Erythroblast (primary cell): ENCODE measurements at regions not wholly inside any gene's neighbourhood (a gene's known extent, or its start where the extent isn't known, plus 50 kb on each side); places are given as distances from the start of the nearest gene placed in this dataset.

Experiments used
- DNase-seq, 2 experiments: peaks; one replicate each; lab custom pipeline; 2025; lab: John Stamatoyannopoulos, UW
- GATA1 ChIP-seq: IDR thresholded peaks from 2 replicates; pipeline ENCODE4 v1.6.1; 2011; ENCODE audit warnings: low read depth, mild to moderate bottlenecking, control low read depth, low read length, moderate library complexity
- POLR2A ChIP-seq: IDR thresholded peaks from 2 replicates; pipeline ENCODE4 v1.6.1; 2011; ENCODE audit warnings: mild to moderate bottlenecking, low read length

GRCh38 chr12:46884362-46884761, 58.6 kb upstream of the SLC38A4 start:
- TF ChIP-seq POLR2A (no peak), GATA1 (no peak)
- DNase-seq: no peak

DNA sequence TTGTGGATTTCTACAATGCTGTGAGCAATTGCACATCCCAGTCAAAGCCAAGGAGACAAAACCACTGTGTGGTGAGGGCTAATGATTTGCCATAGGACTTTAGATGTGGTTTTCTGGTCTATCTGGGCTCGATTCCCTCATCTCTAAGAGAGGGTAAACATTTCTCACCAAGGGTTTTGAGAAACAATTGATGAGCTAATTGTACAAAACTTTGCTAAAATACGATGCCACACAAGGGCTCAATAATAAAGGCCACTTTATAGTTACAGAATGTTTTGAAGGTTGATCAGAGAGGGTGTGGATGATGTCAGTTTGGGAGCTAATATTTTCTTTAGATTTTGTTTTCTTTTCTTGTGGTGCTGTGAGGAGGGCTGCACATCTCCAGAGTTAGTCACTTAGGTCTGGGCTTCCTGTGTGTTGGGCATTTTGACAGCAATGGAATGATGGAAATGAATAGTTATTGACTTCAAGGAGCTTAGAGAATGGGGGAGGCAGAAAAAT, 60.8 kb upstream of the SLC38A4 start:
- no peak for DNase-seq
- no peak for TF ChIP-seq POLR2A

- DNase-seq: no peak
Observed at GRCh38 chr12:46887870-46888269, 62.1 kb upstream of the SLC38A4 start.

DNA sequence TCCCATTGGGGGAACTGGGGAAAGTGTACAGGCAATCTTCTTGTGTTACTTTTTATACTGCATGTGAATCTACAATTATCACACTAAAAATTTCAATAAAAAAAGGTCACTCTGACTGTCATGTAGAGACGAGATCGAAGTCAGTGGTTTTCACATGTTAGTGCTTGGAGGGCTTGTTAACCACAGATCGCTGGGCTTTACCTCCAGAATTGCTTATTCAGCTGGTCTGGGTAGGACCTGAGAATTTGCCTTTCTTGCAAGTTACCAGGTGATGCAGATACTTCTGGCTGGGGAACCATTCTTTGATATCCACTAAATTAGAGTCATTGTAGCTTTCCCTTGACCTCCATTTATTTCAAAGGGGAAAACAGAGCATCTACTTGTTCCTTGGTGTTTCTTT, 62.8 kb upstream of the SLC38A4 start:
- TF ChIP-seq POLR2A: no peak
- no peak for TF ChIP-seq GATA1
- no peak for DNase-seq

More at GRCh38 chr12:46887870-46888269, 62.1 kb upstream of the SLC38A4 start:
- TF ChIP-seq POLR2A (no peak), GATA1 (no peak)

DNA sequence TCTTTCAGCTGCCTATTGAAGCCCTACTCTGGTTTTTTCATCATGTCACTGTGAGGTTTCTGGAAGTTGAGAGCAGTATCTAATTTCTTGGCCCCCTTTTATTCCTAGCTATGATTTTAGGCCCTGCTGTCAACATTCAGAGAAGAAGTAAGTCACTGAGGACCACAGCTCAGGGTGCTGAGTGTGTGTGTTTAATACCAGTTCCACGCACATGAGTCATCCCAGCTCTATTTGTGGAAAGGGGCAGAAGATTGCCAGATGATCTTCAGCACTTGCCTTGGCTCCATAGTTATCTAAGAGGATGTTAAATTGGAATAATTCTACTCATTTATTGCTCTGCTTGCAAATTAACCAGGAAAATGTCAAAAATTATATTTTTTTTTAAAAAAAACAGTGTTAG, 65.5 kb upstream of the SLC38A4 start:
- no peak for DNase-seq
- TF ChIP-seq GATA1 (no peak), POLR2A (no peak)

DNA sequence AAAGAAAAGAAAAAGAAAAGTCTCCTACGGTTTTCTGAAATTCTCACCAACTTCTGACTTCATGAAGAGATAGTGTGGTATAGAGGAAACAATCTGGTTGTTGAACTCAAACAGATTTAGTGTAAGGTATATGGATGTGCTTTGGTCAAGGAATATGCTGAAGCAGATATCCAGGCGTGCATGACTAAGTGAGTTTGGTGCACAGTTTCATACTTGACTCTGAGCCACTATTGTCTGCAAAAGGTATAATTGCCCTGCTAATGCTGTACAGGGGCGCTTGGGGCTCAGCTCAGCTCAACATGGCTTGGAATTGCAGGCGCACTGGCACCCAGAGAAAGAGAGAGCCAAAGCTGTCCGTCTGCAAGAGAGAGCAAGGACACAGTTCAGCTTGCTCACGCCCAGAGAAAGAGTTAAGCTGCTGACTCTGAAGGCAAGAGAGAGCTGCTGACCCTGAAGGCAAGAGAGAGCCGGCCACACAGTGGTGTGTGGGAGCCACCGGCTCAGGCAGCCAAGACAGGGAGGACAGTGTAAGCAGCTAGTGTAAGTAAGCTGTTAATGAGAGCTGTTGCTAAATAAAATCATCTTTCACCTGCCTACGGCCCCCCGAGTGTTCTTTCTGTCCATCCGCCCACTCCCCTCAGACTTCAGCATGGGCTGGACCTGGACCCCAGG, 66.4 kb upstream of the SLC38A4 start:
- TF ChIP-seq POLR2A (no peak), GATA1 (no peak)
- DNase-seq: no peak

GRCh38 chr12:46892887-46893286, 67.1 kb upstream of the SLC38A4 start:
- TF ChIP-seq POLR2A (no peak), GATA1 (no peak)
- no peak for DNase-seq

DNA sequence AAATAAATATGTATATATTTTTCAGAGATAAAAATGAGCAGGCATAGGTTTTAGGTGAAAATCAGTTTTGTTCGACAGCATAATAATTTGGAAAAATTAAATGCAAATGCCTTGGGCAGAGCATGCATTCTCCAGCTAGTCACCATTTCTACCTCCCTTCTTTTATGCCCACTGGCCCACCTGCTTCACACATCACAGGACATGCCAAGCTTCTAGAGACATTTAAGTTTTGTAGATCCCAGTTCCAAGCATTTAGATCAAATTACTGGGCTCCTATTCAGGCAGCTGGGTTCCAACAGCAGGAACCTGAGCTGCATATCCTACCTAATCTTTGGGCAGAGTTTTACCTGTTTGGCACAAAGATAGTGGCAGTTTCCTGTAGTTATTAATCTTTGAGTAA, 67.6 kb upstream of the SLC38A4 start:
- no peak for TF ChIP-seq GATA1
- no peak for TF ChIP-seq POLR2A
- DNase-seq: no peak

DNA sequence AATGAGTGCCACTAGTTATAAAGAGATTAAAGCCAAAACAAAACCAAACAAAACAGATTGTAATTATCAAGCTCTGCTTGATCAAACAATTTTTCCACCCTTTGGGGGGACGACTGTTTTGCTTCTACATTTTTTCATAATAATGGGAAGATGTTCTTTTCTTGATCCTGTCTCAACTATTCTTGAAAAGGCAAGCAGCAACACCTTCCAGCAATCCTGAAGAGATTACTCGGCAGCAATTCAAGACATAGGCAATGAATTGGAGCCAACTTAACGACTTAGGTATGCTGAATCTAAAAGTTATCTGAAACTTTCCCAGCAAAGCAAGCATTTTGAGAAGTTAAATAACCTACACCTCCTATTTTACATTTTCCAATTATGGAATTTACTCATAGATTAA, 69.9 kb upstream of the SLC38A4 start:
- DNase-seq: no peak

GRCh38 chr12:46896680-46897079, 70.9 kb upstream of the SLC38A4 start:
- no peak for DNase-seq
- TF ChIP-seq GATA1 (no peak), POLR2A (no peak)

More for the DNA sequence above, 69.9 kb upstream of the SLC38A4 start:
- TF ChIP-seq GATA1: no peak
- no peak for TF ChIP-seq POLR2A

- DNase-seq: no peak
Observed at GRCh38 chr12:46898152-46898931, 72.5 kb upstream of the SLC38A4 start.

GRCh38 chr12:46898989-46899388, 73.2 kb upstream of the SLC38A4 start:
- TF ChIP-seq POLR2A (no peak), GATA1 (no peak)
- no peak for DNase-seq

More at GRCh38 chr12:46898152-46898931, 72.5 kb upstream of the SLC38A4 start:
- TF ChIP-seq POLR2A (no peak), GATA1 (no peak)

DNA sequence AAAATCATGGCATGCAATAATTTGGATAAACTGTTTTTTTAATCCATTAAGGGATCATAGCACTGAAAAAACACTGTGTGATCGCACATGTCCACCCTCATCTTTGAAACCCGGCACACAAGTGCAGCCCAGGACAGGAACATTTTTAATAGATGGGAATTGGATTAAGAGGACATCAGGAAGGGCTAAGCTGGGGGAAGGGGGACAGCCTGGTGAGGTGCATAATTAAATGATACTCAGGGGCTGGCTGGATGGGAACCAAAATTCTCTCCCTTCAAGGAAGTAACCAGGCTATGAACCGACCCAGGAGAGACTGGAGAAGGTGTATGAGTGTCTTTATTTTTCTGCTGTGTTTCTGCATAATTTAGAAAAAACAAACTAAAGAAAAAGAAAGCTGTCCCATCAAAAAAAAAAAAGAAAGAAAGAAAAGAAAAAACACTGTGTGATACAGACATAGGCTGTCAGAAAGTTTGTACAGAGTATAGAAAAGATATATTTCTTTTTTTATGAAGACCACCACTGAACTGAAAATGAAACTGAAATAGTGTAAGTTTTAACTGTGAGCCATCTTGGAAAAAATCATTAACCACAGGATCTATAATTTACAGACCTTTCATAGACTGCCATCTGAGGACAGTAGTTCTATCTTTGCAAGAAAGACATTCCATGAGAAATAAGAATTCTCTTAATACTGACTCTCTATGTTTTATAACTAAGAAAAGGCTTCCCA, 75.1 kb upstream of the SLC38A4 start:
- no peak for DNase-seq
- no peak for TF ChIP-seq GATA1
- TF ChIP-seq POLR2A: no peak
